Inferior parietal cortex (tissue), 1 donor: ENCODE measurements at regions not wholly inside any gene's neighbourhood (a gene's known extent, or its start where the extent isn't known, plus 50 kb on each side); places are given as distances from the start of the nearest gene placed in this dataset.
A peak's percentile ranks its signal among the peaks of the same experiment; 100 is the strongest.

Source experiments
- DNase-seq: peaks from one replicate; pipeline ENCODE4 v3.0.0-alpha.2; 2016; ENCODE audit errors: extremely low spot score

GRCh38 chr16:73163238-73163815 is 115.4 kb upstream of the ZFHX3 start:
- DNase-seq, result no peak

GRCh38 chr16:73161977-73162376 is 114.0 kb upstream of the ZFHX3 start:
- no peak for DNase-seq

- no peak for DNase-seq
Measured at GRCh38 chr16:73159296-73159695, 111.4 kb upstream of the ZFHX3 start.

- DNase-seq, result no peak
Measured at GRCh38 chr16:73157861-73158260, 109.9 kb upstream of the ZFHX3 start.

GRCh38 chr16:73154063-73154870 is 106.3 kb upstream of the ZFHX3 start:
- DNase-seq, result no peak

GRCh38 chr16:73152386-73153125 is 104.6 kb upstream of the ZFHX3 start:
- no peak for DNase-seq

- no peak for DNase-seq
Measured at GRCh38 chr16:73151941-73152340, 104.0 kb upstream of the ZFHX3 start.

GRCh38 chr16:73151225-73151624 is 103.3 kb upstream of the ZFHX3 start:
- DNase-seq, result no peak

- no peak for DNase-seq
Measured at GRCh38 chr16:73150786-73151185, 102.9 kb upstream of the ZFHX3 start.

GRCh38 chr16:73149334-73149733 is 101.4 kb upstream of the ZFHX3 start:
- DNase-seq, result no peak

GRCh38 chr16:73147958-73148357 is 100.0 kb upstream of the ZFHX3 start:
- no peak for DNase-seq

- no peak for DNase-seq
Measured at GRCh38 chr16:73145166-73145880, 97.4 kb upstream of the ZFHX3 start.

- DNase-seq, result no peak
Measured at GRCh38 chr16:73143576-73144422, 95.9 kb upstream of the ZFHX3 start.

GRCh38 chr16:73143002-73143401 is 95.1 kb upstream of the ZFHX3 start:
- DNase-seq, result no peak

- DNase-seq, result no peak
Measured at GRCh38 chr16:73142053-73142854, 94.3 kb upstream of the ZFHX3 start.

- no peak for DNase-seq
Measured at GRCh38 chr16:73140929-73141328, 93.0 kb upstream of the ZFHX3 start.

- no peak for DNase-seq
Measured at GRCh38 chr16:73131156-73131862, 83.4 kb upstream of the ZFHX3 start.

- no peak for DNase-seq
Measured at GRCh38 chr16:73129455-73129854, 81.5 kb upstream of the ZFHX3 start.

- DNase-seq, result peak; percentile 19
Measured at GRCh38 chr16:73126525-73126853, 78.6 kb upstream of the ZFHX3 start.
